ENCODE measurements at regions not wholly inside any gene's neighbourhood (a gene's known extent, or its start where the extent isn't known, plus 50 kb on each side); places are given as distances from the start of the nearest gene placed in this dataset.
"Not testable (repeated sequence)": the region's sequence is repeated elsewhere in the genome, so short reads cannot be mapped to it uniquely, and the experiment has no call there.

DNA sequence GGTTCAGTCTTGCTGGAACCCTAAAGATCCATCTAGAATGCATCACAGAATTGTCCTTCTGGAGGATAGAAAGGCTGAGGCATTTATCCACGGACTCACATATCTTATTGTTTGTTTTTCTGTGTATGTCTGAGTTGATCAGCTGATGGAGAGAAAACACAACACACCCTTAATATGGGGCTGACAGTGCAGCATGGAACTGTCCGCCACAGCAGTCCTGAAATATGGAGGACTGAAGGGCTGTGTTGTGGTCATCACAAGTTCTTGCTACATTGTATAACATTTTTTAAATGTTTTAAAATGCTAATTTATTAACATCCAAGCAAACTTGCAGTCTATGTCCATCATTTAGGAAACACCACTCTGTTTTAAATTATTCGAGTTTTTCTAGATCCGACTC lies 448.9 kb upstream of the ERCC4 start:
- no peak for DNase-seq (ENCODE audit: low read depth)

DNA sequence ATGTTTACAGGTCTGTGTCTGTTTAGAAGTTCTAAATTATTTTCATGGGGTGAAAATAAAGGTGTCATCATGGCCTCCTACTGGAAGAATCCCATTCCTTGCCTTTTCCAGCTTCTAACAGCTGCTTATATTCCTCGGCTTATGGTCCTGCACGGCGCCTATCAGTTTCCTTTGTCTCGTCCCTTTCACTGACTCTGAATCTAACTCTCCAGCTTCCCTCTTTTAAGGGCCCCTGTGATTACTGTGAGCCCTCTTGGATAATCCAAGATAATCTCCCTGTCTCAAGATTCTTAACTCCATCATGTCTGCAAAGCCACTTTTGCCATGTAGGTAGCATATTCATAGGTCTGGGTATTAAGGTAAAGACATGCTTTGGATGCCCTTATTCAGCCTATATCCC lies 441.0 kb upstream of the ERCC4 start:
- DNase-seq (ENCODE audit: low read depth): no peak

DNA sequence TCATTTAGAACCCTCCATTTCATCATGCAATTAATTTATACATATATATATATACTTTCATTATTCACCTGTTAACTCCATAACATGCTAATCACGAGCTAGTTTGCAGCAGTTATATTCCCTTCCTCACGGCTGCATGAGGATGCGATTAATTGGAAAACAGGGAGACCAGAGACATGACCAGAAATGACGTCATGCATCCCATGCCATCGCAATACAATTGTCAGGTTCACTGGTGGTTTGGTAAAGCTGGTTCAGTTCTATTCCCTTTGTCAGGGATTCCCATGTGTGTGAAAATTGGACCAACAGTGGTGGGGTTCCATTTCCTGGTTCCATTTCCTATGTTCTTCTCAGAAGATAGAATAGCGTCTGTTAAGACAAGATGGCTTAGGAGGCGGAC lies 440.4 kb upstream of the ERCC4 start:
- no peak for DNase-seq (ENCODE audit: low read depth)

DNA sequence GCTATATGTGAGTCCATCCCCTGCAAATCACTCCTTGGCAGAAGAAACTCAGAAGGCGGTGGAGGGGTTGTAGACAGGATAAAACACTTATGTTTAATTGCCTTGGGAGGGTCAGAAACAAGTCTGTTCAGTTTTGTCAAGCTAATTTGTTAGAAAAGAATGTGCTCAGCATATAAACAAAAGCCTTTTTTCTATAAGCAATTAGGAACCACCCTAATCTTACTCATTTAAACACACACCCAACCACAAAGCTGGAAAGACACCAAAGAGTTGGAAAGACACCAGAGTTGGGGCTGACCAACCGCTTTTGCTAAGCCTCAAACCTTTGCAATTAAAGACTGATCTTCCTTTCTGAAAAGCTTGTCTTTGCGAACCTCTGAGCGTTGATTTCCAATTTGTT lies 439.2 kb upstream of the ERCC4 start:
- no peak for DNase-seq (ENCODE audit: low read depth)

DNA sequence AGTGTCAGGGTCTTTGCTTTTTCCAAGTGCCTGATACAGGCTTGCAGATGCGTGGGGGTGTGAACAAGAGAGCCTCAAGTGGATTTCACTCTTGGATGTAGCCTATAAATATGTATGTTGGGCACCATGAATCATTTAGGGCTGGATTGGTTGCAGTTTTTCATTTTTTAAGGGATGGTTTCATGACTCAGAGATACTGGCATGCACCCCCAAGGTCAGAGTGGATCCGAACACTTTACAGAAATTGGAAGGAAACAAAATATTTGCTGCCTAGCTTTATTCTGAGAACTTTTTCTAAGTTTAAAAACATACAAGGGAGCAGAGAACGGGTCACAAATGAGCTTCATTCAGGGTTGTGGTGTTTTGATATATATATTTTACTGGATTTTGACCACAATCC lies 436.8 kb upstream of the ERCC4 start:
- no peak for DNase-seq (ENCODE audit: low read depth)

DNA sequence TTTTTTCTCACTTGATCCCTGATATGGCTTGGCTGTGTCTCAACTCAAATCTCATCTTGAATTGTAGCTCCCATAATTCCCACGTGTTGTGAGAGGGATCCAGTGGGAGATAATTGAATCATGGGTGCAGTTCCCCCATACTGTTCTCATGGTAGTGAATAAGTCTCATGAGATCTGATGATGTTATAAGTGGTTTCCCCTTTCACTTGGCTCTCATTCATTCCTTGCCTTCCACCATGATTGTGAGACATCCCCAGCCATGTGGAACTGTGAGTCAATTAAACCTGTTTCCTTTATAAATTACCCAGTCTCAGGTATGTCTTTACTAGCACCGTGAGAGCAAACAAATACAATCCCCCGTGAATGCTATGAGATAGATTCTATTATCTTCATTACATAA lies 430.5 kb upstream of the ERCC4 start:
- DNase-seq (ENCODE audit: low read depth): not testable (repeated sequence)

DNA sequence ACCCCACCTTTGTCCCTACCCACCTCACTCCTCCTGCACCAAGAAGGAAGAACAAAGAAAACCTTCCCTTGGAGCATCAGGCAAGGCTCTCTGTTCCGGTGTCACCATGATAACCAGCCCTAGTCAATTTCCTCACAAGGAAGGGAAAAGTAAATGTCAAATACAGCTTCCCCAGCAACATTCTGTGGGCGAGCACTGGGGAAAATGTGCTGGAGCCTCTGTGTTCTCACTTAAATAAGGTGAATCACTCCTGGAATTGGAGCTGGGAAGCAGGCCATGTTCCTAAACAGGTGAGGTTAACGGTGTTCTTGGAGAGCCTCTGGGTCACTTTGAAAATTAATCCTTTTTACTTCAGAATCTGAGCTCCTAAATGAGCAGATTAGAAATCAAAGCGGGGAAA lies 427.9 kb upstream of the ERCC4 start:
- DNase-seq (ENCODE audit: low read depth): no peak

DNA sequence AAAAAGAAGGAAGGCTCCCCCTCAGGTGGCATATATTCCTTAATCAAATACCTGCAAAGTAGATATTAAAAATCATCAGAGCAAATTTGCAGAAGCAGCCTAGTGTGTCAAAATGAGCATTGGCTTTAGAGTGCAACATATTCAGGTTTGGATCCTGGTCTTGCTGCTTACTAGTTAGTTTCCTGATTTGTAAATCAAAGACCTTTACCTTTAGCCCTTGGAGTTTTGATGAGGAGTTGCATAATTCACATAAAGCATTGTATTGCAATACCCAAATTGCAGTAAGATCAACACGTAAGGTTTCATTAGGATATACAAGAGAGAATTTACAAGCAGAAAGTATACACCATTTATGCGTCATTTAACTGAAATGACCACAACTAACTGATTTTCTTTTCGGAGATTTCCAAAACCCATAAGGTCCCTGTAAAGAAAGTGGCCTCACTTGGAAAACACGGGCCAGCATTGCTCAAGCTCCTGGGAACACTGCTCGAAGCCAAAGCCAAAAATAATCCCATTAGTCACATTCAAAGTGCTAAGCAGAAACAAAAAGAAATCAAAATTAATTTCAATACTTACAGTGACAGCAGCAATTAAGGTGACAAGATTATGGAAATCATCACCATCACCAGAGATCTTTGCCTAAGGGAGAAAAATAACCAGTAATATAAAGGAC lies 415.9 kb upstream of the ERCC4 start:
- DNase-seq (ENCODE audit: low read depth): no peak

DNA sequence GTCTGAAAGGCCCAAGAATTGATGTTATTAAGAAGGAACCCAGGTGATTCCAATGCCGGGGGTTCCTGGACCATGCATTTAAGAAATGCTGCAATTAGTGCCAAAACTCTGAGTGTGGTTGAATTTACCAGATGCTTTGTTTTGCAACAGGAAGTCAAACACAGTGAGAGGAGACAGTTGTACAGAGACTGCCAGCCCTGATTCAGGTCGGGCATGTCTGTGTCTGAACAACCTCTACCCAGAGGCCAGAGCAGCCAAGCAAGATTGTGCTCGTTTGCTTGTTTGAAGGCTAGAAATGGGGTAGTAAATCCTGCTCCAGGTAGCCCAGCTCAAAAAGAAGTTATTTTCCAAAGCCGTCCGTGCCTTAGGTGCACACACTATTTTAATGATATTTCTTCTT lies 412.4 kb upstream of the ERCC4 start:
- no peak for DNase-seq (ENCODE audit: low read depth)

DNA sequence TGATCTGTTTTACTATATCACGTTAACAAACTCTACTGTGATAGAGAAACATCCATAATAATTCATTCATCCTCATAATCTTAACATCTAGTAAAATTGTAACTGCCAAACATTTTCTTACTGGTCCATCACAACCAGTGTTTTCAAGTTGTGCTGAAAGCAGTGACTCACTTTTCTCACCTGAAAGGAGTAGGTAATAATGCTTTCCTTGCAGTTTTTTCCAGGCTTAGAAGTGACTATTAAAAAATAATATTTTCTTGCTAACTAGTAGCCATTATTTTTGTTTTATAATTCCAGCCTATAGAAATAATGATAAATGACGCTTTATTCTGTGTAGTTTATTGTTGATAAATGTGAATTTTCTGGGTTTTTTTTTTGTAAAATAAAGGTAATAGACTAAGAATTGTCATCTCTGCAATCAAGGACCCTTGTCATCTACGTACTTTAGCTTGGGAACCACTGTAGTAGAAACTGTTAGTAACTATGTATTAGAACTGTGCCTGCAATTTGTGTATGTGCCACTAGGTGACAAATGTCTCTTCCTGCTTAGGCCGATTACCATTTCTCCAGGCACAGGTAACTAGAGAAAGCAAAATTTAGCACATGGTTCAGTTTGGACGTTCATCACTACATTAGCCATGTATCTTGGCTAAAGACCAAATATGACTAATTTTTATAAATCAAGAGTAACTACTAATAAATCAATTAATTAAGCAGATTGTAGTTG lies 409.4 kb upstream of the ERCC4 start:
- DNase-seq (ENCODE audit: low read depth): no peak

DNA sequence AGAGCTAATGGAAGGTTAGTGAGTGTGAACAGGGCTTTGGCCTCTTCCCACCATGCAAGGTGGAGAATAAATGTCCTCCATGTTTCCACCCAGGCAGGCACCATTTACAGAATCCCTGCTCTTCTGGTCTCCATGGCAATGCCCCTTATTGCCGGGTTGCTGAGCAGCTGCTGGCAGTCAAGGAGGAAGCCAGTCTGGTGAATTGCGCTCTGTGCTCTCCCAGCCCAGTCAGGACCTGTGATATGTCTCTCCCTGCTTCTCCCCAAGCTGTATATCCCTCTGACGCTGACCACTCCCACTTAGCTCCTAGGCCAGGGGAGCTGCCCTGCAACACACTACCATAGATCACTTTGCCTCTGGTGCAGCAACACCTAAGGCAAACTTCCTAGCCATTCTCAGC lies 402.1 kb upstream of the ERCC4 start:
- DNase-seq (ENCODE audit: low read depth): no peak

DNA sequence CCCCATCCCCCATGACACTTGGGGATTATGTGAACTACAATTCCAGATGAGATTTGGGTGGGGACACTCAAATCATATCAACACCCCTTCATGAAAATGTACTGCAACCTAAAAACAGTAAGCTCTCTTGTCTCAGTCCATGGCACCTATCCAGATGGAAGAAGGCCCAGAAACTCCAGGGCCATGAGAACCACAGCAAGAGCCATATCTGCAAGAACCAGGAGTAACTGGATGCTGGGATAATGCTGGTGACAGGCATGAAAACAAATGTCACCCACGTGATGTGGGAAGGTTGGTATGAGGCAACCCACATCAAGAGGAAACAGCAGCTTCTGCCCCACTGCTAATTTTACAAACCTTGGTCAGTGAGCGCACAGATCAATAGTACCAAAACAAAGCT lies 400.1 kb upstream of the ERCC4 start:
- no peak for DNase-seq (ENCODE audit: low read depth)

DNA sequence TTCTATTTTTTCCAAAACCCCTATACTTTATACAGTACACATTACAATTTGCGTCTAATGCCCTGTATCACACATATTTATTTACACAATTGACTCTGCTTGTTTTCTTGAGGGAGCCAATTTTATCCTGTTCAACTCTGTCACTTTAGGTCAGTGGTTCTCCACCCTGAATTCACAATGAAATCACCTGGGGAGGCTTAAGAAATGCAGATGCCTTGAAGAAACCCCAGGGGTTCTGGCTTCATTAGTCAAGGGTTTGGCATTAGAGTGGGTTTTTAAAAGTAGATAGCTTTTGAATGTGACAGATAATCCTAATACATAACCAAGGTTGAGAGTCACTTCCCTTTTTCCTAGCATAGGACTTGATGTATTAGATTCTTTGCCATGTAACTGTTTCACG lies 398.6 kb upstream of the ERCC4 start:
- DNase-seq (ENCODE audit: low read depth): no peak

DNA sequence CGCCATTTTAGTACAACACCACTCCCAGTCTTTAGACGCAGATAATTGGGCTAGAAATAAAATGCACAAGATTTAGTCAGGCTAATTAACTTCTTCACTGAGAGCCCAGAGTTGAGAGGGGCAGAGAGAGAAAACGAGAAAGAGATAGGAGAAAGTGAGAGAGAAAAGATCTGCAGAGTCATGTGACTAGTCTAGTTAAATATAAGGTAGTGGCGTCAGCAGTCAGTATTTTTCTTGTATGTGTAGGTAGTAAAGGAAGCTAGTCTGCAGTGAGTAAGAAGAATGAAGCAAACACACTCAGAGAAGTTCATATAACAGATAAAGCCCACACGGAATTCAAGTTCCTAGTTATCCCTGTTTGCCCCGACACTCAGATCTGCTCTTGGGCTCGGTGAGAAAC lies 392.6 kb upstream of the ERCC4 start:
- no peak for DNase-seq (ENCODE audit: low read depth)

DNA sequence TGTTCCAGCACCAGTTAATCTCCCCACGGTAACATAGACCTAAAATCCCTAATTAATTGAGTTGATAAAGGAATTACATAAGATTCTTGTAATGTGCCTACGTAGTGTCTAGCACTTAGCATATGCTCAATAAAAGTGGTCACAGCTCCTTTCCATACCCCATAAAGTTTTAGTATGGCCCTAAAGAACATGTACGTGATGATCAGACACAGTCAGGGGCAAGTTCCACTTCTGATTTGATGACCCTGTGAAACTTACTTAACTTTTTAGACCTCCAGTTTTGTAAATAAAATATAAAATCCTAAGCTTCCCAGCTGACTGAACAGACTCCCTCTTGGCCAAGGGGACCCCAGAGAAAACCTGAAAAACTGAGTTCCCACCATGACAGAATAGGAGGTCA lies 391.3 kb upstream of the ERCC4 start:
- DNase-seq (ENCODE audit: low read depth): no peak

DNA sequence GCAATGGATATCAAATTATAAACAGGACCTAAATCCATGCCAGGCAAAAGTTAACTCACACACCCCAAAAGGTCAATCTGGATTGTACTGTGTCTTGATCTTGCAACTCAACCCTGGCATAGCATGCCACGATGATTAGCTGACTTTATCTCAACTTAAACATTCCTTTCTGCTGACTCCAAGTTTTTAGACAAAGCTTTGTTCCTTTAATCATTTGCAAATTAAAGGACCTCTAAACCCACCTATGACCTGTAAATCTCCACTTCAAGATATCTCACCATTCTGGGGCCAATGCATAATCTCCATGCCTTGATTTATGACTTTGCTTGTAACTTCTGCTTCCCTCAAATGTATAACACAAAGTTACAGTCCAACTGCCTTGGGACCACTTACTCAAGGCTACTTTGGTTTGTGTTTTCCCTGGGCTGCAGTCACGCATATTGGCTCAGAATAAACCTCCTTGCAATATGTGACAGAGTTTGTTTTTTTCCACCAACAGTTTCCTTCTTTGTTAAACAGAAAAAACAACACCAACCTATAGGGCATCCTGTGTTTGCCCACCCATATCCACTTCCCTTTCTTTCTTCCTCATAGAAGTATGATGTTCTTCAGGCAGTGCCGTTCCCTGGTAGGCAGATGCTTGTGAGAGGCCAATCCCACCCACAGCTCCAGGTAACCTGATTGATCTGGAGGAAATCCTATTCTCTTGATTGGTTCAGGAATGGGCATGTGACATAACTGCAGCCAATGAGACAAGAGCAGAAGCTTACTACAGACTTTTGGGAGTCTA lies 390.6 kb upstream of the ERCC4 start:
- DNase-seq (ENCODE audit: low read depth): no peak

DNA sequence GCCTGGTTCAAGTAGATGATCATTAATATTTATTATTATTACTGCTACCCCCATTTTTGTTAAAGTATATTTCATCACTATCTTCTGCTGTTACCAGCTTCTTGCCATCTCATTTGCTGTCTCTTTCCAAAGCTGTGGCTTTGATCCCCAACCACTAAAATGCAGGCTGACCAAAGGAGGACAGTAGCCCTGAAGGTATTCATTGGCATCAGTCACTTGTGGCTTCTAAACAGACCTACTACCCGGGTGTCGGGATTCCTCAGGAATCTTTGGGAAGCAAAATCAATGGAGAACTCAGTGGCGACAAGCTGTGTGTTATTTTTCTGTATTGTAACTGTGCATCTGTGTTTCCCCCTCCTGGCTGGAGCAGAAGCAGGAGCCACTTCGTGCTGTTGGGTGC lies 379.2 kb upstream of the ERCC4 start:
- DNase-seq (ENCODE audit: low read depth): no peak

DNA sequence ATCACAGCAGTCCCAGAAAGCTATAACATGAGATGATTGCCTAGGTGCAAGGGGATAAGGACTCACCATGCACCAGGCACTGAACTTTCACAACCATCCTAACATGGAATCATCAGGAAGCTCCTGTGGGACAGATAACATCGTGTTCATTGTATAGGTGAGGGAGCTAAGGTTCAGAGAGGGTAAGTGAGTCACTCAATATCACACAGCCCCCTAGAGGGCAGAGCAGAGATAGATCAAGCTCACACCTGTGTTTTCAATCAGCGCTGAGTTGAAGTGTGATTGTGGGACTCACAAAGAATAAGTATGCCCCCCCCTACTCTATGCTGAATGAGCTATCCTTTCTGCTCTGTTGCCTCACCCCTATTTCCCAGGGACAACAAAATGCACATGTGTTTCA lies 377.7 kb upstream of the ERCC4 start:
- DNase-seq (ENCODE audit: low read depth): no peak

DNA sequence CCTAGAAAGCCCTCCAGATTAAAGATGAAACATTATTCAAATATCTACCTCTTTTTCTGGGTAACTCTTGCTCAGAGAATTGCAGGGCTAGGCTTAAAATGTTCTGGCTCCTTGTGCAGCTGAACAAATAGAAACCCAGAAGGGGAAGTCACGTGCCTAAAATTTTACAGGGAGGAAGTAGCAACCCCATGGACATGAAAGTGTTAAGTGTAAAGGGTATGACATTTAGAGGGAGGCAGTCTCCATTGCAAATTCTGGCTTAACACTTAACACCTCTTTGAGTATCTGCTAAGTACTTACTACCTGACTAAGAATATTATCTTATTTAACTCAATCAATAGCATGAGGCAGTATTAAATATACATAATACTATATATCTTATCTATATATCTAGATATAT lies 376.1 kb upstream of the ERCC4 start:
- DNase-seq (ENCODE audit: low read depth): no peak

DNA sequence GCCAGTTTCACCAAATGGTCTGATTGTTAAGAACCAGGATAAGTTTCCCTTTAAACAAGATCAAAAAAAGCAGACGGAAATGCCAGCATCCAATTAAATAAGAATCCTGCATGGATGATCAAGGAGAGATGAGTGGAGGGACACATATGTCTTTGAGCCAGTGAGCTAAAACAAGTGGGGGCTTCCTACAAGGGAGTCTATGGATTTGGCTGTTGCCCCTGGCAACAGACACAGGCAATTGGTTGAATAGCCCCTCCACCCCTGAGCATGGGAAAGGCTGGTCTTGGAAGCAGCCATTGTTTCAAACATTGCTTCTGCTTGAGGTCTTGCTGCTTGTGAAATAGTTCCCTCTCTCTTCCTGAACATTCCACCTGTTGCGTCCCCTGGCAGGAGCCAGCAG lies 374.7 kb upstream of the ERCC4 start:
- DNase-seq (ENCODE audit: low read depth): no peak

DNA sequence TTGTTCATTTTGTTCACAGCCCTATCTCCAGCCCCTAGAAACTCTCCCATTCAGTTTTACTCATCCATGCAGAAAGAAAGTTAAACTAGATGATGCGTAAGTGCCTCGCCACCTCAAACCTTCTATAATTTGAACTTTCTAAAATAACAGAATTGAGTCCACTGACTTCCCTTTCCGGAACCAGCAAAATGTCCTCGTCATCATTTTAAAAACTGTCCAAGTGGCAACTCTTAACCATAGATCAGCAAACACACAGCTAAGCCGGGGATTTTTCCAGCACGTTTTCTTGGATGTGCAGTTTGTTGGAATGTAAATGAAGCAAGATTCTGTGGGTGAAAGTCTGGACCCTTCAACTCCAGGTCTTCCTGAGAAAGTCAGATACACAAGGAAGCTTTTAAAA lies 369.7 kb upstream of the ERCC4 start:
- no peak for DNase-seq (ENCODE audit: low read depth)

DNA sequence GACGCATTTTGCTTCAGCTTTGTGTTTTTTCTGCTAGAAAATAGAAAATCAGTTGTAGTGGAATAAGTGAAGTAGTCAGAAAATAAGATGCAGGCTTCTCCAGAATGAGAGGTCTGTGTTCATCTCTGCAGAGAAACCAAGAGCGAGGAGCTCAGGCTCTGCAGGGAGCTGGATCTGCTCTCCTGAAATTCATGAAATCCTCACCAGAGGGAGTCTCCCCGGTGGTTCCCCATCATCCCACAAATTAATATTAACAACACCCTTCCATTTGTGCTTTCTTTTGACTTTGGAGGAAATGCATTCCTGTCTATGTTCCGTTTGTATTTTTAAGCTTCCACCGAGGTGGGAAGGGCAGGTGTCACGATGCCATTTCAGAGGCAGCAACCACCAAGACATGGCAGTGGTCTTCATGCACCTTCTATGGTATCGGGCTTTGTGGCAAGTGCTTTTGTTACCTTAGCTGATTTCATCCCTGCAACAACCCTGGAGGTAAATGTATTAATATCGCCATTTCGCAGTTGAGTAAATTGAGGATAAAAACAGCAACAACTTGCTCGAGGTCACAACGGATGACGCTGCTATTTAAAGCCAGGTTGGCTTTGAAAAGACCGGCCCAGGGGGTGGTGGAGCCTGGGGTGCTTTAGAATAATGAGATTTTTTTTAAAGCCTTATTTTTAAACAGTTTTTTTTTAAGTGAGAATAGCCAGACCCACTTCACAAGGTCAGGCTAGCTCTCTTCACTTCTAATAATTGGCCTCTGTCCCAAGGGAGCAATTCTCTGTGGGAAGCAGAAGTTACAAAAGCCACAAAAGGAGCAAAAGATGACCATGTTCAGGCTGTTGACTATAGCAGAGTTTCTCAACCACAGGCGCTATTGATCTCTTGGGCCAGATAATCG lies 367.6 kb upstream of the ERCC4 start:
- no peak for DNase-seq (ENCODE audit: low read depth)

DNA sequence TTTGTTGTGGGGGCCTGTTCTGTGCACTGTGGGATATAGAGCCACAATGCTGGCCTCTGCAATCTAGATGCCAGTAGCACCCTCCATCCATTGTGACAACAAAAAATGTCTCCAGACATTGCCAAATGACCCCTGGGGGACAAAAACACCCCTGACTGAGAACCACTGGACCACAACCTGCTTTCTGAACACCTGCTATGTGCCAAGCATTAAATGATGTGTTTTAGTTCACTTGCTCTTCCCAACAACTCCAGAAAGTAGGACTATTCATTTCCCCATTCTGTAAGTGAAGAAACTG lies 367.0 kb upstream of the ERCC4 start:
- no peak for DNase-seq (ENCODE audit: low read depth)

Data from EH (cell line).